ENCODE measurements at regions not wholly inside any gene's neighbourhood (a gene's known extent, or its start where the extent isn't known, plus 50 kb on each side); places are given as distances from the start of the nearest gene placed in this dataset.

GRCh38 chr12:16103851-16104250, 173.6 kb downstream of the SLC15A5 start:
- no peak for ATAC-seq
- POLR2A ChIA-PET: no interaction called here
- in situ Hi-C loops (cut with HindIII; ENCODE audit: low pct_unique_long_range_greater_than_20kb, low sequenced_read_pairs) (no loop called here), intact Hi-C loops (cut with micrococcal nuclease; ENCODE audit: unreplicated experiment) (no loop called here)
- Histone ChIP-seq H3K27ac (ENCODE audit: low read length) (no peak overlapping the region), H3K4me3 (ENCODE audit: low read depth in 2 of 2, low read length in 2 of 2) (no peak overlapping the region), H3K9me3 (ENCODE audit: control insufficient read depth, insufficient read depth, low read depth, low read length) (no peaks in the 10 kb centered on the region), H3K27me3 (ENCODE audit: control insufficient read depth, insufficient read depth, low read length) (no peaks in the 10 kb centered on the region), H3K4me1 (ENCODE audit: control insufficient read depth, insufficient read depth, low read length) (no peaks in the 10 kb centered on the region), H3K36me3 (ENCODE audit: control insufficient read depth, insufficient read depth, low read length) (no peaks in the 10 kb centered on the region)
- TF ChIP-seq, protein P1, sequence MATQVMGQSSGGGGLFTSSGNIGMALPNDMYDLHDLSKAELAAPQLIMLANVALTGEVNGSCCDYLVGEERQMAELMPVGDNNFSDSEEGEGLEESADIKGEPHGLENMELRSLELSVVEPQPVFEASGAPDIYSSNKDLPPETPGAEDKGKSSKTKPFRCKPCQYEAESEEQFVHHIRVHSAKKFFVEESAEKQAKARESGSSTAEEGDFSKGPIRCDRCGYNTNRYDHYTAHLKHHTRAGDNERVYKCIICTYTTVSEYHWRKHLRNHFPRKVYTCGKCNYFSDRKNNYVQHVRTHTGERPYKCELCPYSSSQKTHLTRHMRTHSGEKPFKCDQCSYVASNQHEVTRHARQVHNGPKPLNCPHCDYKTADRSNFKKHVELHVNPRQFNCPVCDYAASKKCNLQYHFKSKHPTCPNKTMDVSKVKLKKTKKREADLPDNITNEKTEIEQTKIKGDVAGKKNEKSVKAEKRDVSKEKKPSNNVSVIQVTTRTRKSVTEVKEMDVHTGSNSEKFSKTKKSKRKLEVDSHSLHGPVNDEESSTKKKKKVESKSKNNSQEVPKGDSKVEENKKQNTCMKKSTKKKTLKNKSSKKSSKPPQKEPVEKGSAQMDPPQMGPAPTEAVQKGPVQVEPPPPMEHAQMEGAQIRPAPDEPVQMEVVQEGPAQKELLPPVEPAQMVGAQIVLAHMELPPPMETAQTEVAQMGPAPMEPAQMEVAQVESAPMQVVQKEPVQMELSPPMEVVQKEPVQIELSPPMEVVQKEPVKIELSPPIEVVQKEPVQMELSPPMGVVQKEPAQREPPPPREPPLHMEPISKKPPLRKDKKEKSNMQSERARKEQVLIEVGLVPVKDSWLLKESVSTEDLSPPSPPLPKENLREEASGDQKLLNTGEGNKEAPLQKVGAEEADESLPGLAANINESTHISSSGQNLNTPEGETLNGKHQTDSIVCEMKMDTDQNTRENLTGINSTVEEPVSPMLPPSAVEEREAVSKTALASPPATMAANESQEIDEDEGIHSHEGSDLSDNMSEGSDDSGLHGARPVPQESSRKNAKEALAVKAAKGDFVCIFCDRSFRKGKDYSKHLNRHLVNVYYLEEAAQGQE (IDR thresholded peaks at IDR 0.05; ENCODE audit: insufficient read depth in 1 of 2, low read depth in 2 of 2, low read length in 1 of 2): no peak
- TF ChIP-seq CTCF (IDR thresholded peaks at IDR 0.05): no peak
- TF ChIP-seq SIN3A (IDR thresholded peaks at IDR 0.05; ENCODE audit: borderline replicate concordance, insufficient read depth, low read depth, low read length): no peak
- TF ChIP-seq POLR2AphosphoS5 (IDR thresholded peaks at IDR 0.05; ENCODE audit: low read depth, low read length): no peak
- TF ChIP-seq TCF7L2 (IDR thresholded peaks at IDR 0.05; ENCODE audit: low read depth, low read length): no peak
- no TSS peak for BruUV-seq (replicated peaks)
- no peak for DNase-seq (ENCODE audit: low read depth, low spot score)
- CTCF ChIA-PET: no interaction called here

DNA sequence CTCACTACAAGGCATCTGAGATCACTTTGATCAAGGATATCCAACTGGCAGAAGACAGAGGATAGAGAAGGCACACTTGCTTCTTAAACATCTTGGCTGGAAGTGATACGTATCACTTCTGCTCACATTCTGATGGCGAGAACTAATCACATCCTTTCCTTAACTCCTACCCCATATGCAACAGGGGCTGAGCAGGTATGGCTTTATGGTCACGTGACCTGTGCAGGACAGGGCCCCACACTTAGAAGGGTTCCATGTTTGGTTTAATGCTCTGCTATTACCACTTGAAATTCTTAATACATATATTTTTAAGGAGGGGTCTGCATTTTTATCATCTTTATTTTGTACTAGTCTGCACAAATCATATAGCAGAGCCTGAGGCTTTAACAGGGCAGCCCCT, 177.3 kb downstream of the SLC15A5 start:
- in situ Hi-C loops (cut with HindIII; ENCODE audit: low pct_unique_long_range_greater_than_20kb, low sequenced_read_pairs) (no loop called here), intact Hi-C loops (cut with micrococcal nuclease; ENCODE audit: unreplicated experiment) (no loop called here)
- Histone ChIP-seq H3K27ac (ENCODE audit: low read length) (no peak overlapping the region), H3K36me3 (ENCODE audit: control insufficient read depth, insufficient read depth, low read length) (no peaks in the 10 kb centered on the region), H3K4me3 (ENCODE audit: low read depth in 2 of 2, low read length in 2 of 2) (no peak overlapping the region), H3K9me3 (ENCODE audit: control insufficient read depth, insufficient read depth, low read depth, low read length) (no peaks in the 10 kb centered on the region), H3K27me3 (ENCODE audit: control insufficient read depth, insufficient read depth, low read length) (no peaks in the 10 kb centered on the region), H3K4me1 (ENCODE audit: control insufficient read depth, insufficient read depth, low read length) (no peaks in the 10 kb centered on the region)
- TF ChIP-seq, protein P1 (IDR thresholded peaks at IDR 0.05; ENCODE audit: insufficient read depth in 1 of 2, low read depth in 2 of 2, low read length in 1 of 2): no peak
- TF ChIP-seq CTCF (IDR thresholded peaks at IDR 0.05): no peak
- DNase-seq (ENCODE audit: low read depth, low spot score) (no peak), ATAC-seq (no peak)
- ChIA-PET CTCF (no interaction called here), POLR2A (no interaction called here)
- no TSS peak for BruUV-seq (replicated peaks)
